ENCODE measurements at regions not wholly inside any gene's neighbourhood (a gene's known extent, or its start where the extent isn't known, plus 50 kb on each side); places are given as distances from the start of the nearest gene placed in this dataset.

DNA sequence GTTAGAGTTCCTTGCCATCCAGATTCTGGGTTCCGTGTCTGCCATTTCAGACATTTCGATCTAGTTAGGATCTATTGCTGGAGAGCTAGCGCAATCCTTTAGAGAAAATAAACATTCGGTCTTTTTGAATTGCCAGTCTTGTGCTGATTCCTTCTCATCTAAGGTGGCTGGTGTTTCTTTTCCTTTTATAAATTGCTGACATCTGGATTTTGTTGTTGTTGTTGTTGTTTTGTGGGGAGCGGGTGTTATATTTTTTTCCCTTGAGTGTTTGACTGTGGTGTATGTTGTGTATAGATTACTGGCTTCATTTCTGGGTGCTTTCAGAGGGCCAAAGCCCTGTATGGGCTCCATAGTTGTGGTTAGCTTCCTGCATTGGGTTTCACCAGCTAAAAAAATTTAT is 128.5 kb upstream of the LRP1B start:
- Histone ChIP-seq H3K27me3 (no peaks in the 10 kb centered on the region), H3K4me3 (no peak overlapping the region), H3K36me3 (replicated peaks in 1 of 2) (no peaks in the 10 kb centered on the region), H3K4me1 (replicated peaks in 1 of 2) (no peaks in the 10 kb centered on the region), H3K9me3 (replicated peaks in 1 of 3) (no peaks in the 10 kb centered on the region), H3K27ac (no peak overlapping the region)
- intact Hi-C loops (cut with DNase I), result no loop called here
- 93 to 97% (median 94%) methylated on average over 5 of the region's 5 CpGs for WGBS, 4 donors
- TF ChIP-seq, protein P1, sequence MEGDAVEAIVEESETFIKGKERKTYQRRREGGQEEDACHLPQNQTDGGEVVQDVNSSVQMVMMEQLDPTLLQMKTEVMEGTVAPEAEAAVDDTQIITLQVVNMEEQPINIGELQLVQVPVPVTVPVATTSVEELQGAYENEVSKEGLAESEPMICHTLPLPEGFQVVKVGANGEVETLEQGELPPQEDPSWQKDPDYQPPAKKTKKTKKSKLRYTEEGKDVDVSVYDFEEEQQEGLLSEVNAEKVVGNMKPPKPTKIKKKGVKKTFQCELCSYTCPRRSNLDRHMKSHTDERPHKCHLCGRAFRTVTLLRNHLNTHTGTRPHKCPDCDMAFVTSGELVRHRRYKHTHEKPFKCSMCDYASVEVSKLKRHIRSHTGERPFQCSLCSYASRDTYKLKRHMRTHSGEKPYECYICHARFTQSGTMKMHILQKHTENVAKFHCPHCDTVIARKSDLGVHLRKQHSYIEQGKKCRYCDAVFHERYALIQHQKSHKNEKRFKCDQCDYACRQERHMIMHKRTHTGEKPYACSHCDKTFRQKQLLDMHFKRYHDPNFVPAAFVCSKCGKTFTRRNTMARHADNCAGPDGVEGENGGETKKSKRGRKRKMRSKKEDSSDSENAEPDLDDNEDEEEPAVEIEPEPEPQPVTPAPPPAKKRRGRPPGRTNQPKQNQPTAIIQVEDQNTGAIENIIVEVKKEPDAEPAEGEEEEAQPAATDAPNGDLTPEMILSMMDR (IDR thresholded peaks at IDR 0.05), result no peak
- no peak for TF ChIP-seq POLR2A (IDR thresholded peaks at IDR 0.05)
- DNase-seq, result no peak

DNA sequence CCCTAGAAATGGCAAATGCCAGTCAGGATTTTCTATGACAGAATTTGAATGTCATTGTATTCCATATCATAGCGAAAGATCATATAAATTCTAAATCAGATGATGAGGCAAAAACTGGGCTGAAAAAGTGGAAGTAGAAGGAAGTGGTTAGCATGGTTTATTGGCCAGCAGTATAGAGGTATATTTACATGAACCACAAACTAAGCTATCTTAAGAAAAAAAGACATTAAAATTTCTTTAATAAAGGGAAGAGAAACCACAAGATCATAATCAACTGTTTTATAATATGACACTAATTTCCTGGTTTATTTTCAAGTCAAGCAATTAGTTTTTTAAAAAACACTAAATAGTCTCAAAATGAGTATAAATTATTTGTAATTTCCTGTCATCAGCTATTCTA is 123.2 kb upstream of the LRP1B start:
- no peak for DNase-seq
- no peaks in the 10 kb centered on the region for H3K4me1 ChIP-seq (replicated peaks in 1 of 2)
- TF ChIP-seq POLR2A (IDR thresholded peaks at IDR 0.05), result no peak
- TF ChIP-seq, protein P1 (IDR thresholded peaks at IDR 0.05), result no peak
- no peaks in the 10 kb centered on the region for H3K36me3 ChIP-seq (replicated peaks in 1 of 2)
- 72 to 86% (median 75%) methylated on average over 1 of the region's 1 CpG for WGBS, 4 donors
- H3K9me3 ChIP-seq (replicated peaks in 1 of 3), result no peaks in the 10 kb centered on the region
- no peaks in the 10 kb centered on the region for H3K27me3 ChIP-seq
- no peak overlapping the region for H3K4me3 ChIP-seq
- intact Hi-C loops (cut with DNase I), result no loop called here
- no peak overlapping the region for H3K27ac ChIP-seq

DNA sequence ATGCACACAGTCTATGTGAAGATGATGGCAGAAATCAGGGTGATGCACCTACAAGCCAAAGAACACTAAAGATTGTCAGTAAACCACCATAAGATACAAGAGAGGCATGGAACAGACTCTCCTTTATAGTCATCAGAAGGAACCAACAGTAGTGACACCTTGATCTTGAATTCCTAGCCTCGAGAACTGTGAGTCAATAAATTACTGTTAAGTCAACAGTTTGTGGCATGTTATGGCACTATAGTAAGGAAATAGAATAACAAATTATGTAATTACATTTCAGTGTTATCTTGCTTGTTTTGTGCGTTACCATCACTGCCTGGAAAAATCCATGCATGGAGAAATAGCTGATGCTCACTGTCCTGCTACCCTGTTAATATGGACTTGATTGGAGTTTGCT is 110.2 kb upstream of the LRP1B start:
- Histone ChIP-seq H3K9me3 (replicated peaks in 1 of 3) (no peaks in the 10 kb centered on the region), H3K27me3 (no peaks in the 10 kb centered on the region), H3K4me3 (no peak overlapping the region), H3K27ac (no peak overlapping the region), H3K4me1 (replicated peaks in 1 of 2) (no peaks in the 10 kb centered on the region), H3K36me3 (replicated peaks in 1 of 2) (no peaks in the 10 kb centered on the region)
- intact Hi-C loops (cut with DNase I), result no loop called here
- TF ChIP-seq, protein P1 (IDR thresholded peaks at IDR 0.05), result no peak
- TF ChIP-seq POLR2A (IDR thresholded peaks at IDR 0.05), result no peak
- WGBS, 4 donors, result 42 to 58% (median 54%) methylated on average over 2 of the region's 2 CpGs
- DNase-seq, result no peak

DNA sequence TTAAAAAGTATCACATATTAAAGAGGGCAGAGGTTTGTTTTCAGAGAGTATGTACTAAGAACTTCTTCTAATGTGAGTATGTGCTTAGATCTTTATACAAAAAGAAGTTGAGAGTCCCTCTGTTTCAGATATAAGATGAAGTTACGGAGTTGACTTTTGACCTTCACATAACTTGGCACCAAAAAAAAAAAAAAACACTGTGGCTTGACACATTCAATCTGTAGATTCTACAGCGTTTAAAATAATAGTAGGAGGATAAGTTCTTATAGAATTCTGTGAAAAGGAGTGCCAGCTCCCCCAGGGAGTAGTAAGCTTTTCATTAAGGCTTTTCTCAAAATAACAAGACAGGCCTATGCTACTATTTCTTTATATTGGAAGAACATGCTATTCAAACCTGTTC is 105.4 kb upstream of the LRP1B start:
- no peaks in the 10 kb centered on the region for H3K27me3 ChIP-seq
- 60 to 82% (median 71%) methylated on average over 2 of the region's 2 CpGs for WGBS, 4 donors
- TF ChIP-seq POLR2A (IDR thresholded peaks at IDR 0.05), result no peak
- H3K27ac ChIP-seq, result no peak overlapping the region
- no peaks in the 10 kb centered on the region for H3K9me3 ChIP-seq (replicated peaks in 1 of 3)
- intact Hi-C loops (cut with DNase I), result no loop called here
- H3K4me3 ChIP-seq, result no peak overlapping the region
- no peaks in the 10 kb centered on the region for H3K36me3 ChIP-seq (replicated peaks in 1 of 2)
- no peaks in the 10 kb centered on the region for H3K4me1 ChIP-seq (replicated peaks in 1 of 2)
- no peak for DNase-seq

DNA sequence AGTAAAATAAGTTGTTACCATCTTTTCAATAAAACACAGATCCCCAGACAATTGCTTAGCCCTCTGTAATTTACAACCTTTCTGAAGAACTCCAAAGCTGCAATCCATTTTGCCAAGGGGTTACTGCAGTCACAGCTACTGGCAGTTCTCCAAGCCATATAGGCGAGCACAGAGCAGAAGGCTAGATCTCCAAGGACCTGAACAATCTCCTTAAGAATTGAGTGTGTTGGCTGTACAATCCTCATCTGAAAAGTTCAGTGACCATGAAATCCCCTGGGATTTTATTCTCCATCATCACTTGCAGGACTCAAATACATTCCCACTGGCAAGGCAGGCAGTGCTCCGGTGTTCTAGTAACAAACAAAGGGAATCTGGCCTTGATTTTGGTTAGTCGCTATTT is 103.9 kb upstream of the LRP1B start:
- Histone ChIP-seq H3K27ac (no peak overlapping the region), H3K4me1 (replicated peaks in 1 of 2) (no peaks in the 10 kb centered on the region), H3K4me3 (no peak overlapping the region), H3K36me3 (replicated peaks in 1 of 2) (no peaks in the 10 kb centered on the region), H3K9me3 (replicated peaks in 1 of 3) (no peaks in the 10 kb centered on the region), H3K27me3 (no peaks in the 10 kb centered on the region)
- TF ChIP-seq, protein P1 (IDR thresholded peaks at IDR 0.05), result no peak
- no peak for TF ChIP-seq POLR2A (IDR thresholded peaks at IDR 0.05)
- DNase-seq, result no peak
- intact Hi-C loops (cut with DNase I), result no loop called here
- 17 to 37% (median 26%) methylated on average over 3 of the region's 3 CpGs for WGBS, 4 donors

Measured in adrenal gland (tissue), 9 donors.